H9 (cell line): ENCODE measurements at regions not wholly inside any gene's neighbourhood (a gene's known extent, or its start where the extent isn't known, plus 50 kb on each side); places are given as distances from the start of the nearest gene placed in this dataset.

ENCODE experiments used
- DNase-seq: peaks from one replicate; pipeline ENCODE4 v3.0.0-alpha.2; 2017
- H2AFZ ChIP-seq: one replicate; pipeline ENCODE4 v1.6.1; 2013; ENCODE audit warnings: mild to moderate bottlenecking, low read length, control low read depth, moderate library complexity
- H2AK5ac ChIP-seq: 2 replicates; pipeline ENCODE4 v1.6.1; 2013; ENCODE audit warnings: low read length, control low read depth, mixed read lengths; ENCODE audit not compliant: insufficient read length
- H2BK120ac ChIP-seq: one replicate; pipeline ENCODE4 v1.6.1; 2013; ENCODE audit warnings: low read depth, mild to moderate bottlenecking, low read length, control low read depth, inconsistent platforms; ENCODE audit not compliant: poor library complexity, severe bottlenecking
- H2BK12ac ChIP-seq: 2 replicates; pipeline ENCODE4 v1.6.1; 2013; ENCODE audit warnings: low read length, control low read depth, mixed read lengths, low read depth; ENCODE audit not compliant: insufficient read length
- H2BK15ac ChIP-seq: 2 replicates; pipeline ENCODE4 v1.6.1; 2013; ENCODE audit warnings: low read depth, low read length, control low read depth
- H2BK20ac ChIP-seq: one replicate; pipeline ENCODE4 v1.6.1; 2013; ENCODE audit warnings: low read depth, mild to moderate bottlenecking, low read length, control low read depth, inconsistent platforms; ENCODE audit not compliant: poor library complexity, severe bottlenecking
- H2BK5ac ChIP-seq: 2 replicates; pipeline ENCODE4 v1.6.1; 2013; ENCODE audit warnings: low read length, control low read depth, mixed read lengths; ENCODE audit not compliant: insufficient read length
- H3K14ac ChIP-seq: 2 replicates; pipeline ENCODE4 v1.6.1; 2013; ENCODE audit warnings: low read length, control low read depth; ENCODE audit not compliant: insufficient read depth
- H3K18ac ChIP-seq: 2 replicates; pipeline ENCODE4 v1.6.1; 2013; ENCODE audit warnings: low read depth, mild to moderate bottlenecking, mixed read lengths, low read length, control low read depth; ENCODE audit not compliant: insufficient read length
- H3K23ac ChIP-seq: 2 replicates; pipeline ENCODE4 v1.6.1; 2013; ENCODE audit warnings: low read length, control low read depth, mixed read lengths, low read depth; ENCODE audit not compliant: insufficient read length
- H3K23me2 ChIP-seq: 2 replicates; pipeline ENCODE4 v1.6.1; 2013; ENCODE audit warnings: low read depth, mild to moderate bottlenecking, mixed read lengths, low read length, control low read depth; ENCODE audit not compliant: insufficient read length, poor library complexity, severe bottlenecking
- H3K27ac ChIP-seq: 2 replicates; pipeline ENCODE4 v1.5.1; 2013; ENCODE audit warnings: low read length, control low read depth, mixed read lengths, low read depth; ENCODE audit not compliant: insufficient read length
- H3K27me3 ChIP-seq: 2 replicates; pipeline ENCODE4 v1.6.1; 2013; ENCODE audit warnings: low read length, control low read depth, inconsistent platforms; ENCODE audit not compliant: insufficient read depth
- H3K4ac ChIP-seq: 2 replicates; pipeline ENCODE4 v1.6.1; 2013; ENCODE audit warnings: low read depth, mild to moderate bottlenecking, control low read depth, inconsistent platforms, low read length, moderate library complexity
- H3K4me1 ChIP-seq: 2 replicates; pipeline ENCODE4 v1.6.1; 2013; ENCODE audit warnings: low read length, control low read depth, inconsistent platforms; ENCODE audit not compliant: insufficient read depth
- H3K4me2 ChIP-seq: 2 replicates; pipeline ENCODE4 v1.6.1; 2013; ENCODE audit warnings: low read length, control low read depth, mixed read lengths; ENCODE audit not compliant: insufficient read length, insufficient read depth
- H3K56ac ChIP-seq: 2 replicates; pipeline ENCODE4 v1.6.1; 2013; ENCODE audit warnings: low read depth, mild to moderate bottlenecking, mixed read lengths, low read length, control low read depth; ENCODE audit not compliant: insufficient read length
- H3K79me1 ChIP-seq: 2 replicates; pipeline ENCODE4 v1.6.1; 2013; ENCODE audit warnings: low read depth, mild to moderate bottlenecking, moderate library complexity, low read length, control low read depth, inconsistent platforms; ENCODE audit not compliant: insufficient read depth, poor library complexity, severe bottlenecking
- H3K79me2 ChIP-seq: 2 replicates; pipeline ENCODE4 v1.6.1; 2013; ENCODE audit warnings: low read length, control low read depth, inconsistent platforms; ENCODE audit not compliant: insufficient read depth
- H3K9ac ChIP-seq: 2 replicates; pipeline ENCODE4 v1.6.1; 2013; ENCODE audit warnings: low read length, control low read depth, mixed read lengths; ENCODE audit not compliant: insufficient read length; ENCODE audit errors: extremely low read depth
- H3K9me3 ChIP-seq: one replicate; pipeline ENCODE4 v1.6.1; 2013; ENCODE audit warnings: low read depth, low read length, inconsistent platforms; ENCODE audit not compliant: control insufficient read depth
- H3T11ph ChIP-seq: one replicate; pipeline ENCODE4 v1.6.1; 2013; ENCODE audit warnings: mild to moderate bottlenecking, low read length, control low read depth, inconsistent platforms
- H4K20me1 ChIP-seq: one replicate; pipeline ENCODE4 v1.6.1; 2013; ENCODE audit not compliant: control insufficient read depth, insufficient read length, insufficient read depth
- H4K5ac ChIP-seq: 2 replicates; pipeline ENCODE4 v1.6.1; 2013; ENCODE audit warnings: low read depth, mild to moderate bottlenecking, mixed read lengths, low read length, control low read depth; ENCODE audit not compliant: insufficient read length
- H4K8ac ChIP-seq: replicated peaks from 2 replicates; pipeline ENCODE4 v1.6.1; 2013; ENCODE audit warnings: low read length, control low read depth, mixed read lengths, low read depth; ENCODE audit not compliant: insufficient read length
- H4K91ac ChIP-seq: 2 replicates; pipeline ENCODE4 v1.6.1; 2013; ENCODE audit warnings: low read depth, mild to moderate bottlenecking, moderate library complexity, mixed read lengths, low read length, control low read depth; ENCODE audit not compliant: insufficient read length
- H3K27ac Mint-ChIP-seq, 3 experiments: 2 replicates in 2 of 3; 3 replicates in 1 of 3; pipeline ENCODE4 v1.8.0; 2020 to 2021; ENCODE audit warnings: mixed read lengths in 3 of 3, mild to moderate bottlenecking in 1 of 3, moderate library complexity in 1 of 3
- H3K27me3 Mint-ChIP-seq: 2 replicates; pipeline ENCODE4 v1.8.0; 2021; ENCODE audit warnings: low read depth, mild to moderate bottlenecking, moderate library complexity, mixed read lengths
- H3K36me3 Mint-ChIP-seq, 3 experiments: 2 replicates in 2 of 3; 3 replicates in 1 of 3; pipeline ENCODE4 v1.8.0; 2020 to 2021; ENCODE audit warnings: low read depth in 3 of 3, mixed read lengths in 3 of 3; ENCODE audit not compliant: insufficient read depth in 1 of 3
- H3K4me1 Mint-ChIP-seq, 2 experiments: 2 replicates each; pipeline ENCODE4 v1.8.0; 2020; ENCODE audit warnings: mixed read lengths in 2 of 2
- H3K4me3 Mint-ChIP-seq, 2 experiments: 2 replicates in 1 of 2; 3 replicates in 1 of 2; pipeline ENCODE4 v1.8.0; 2020 to 2021; ENCODE audit warnings: mild to moderate bottlenecking in 2 of 2, mixed read lengths in 2 of 2, moderate library complexity in 1 of 2
- H3K9me3 Mint-ChIP-seq, 2 experiments: 2 replicates in 1 of 2; 3 replicates in 1 of 2; pipeline ENCODE4 v1.8.0; 2020; ENCODE audit warnings: mild to moderate bottlenecking in 2 of 2, mixed read lengths in 2 of 2, moderate library complexity in 1 of 2
- CTCF ChIP-seq: fragments of 200-600 bp; sonication (generic); conservative IDR thresholded peaks from 3 replicates; pipeline ENCODE4 v1.8.0; 2021; ENCODE audit warnings: antibody characterized with exemption, mild to moderate bottlenecking
- WGBS: extraction: QIAGEN DNeasy Blood & Tissue Kit; methylation state at CpG from one replicate; pipeline ENCODE4 v1.1.7; 2013; ENCODE audit warnings: missing lambda C conversion rate, low lambda C conversion rate, mixed read lengths; ENCODE audit not compliant: insufficient read length; ENCODE audit errors: extremely low coverage; 5-methylcytosine and 5-hydroxymethylcytosine counted together

GRCh38 chr16:75952124-75952523 is 225.8 kb upstream of the CPHXL start:
- Mint-ChIP-seq H3K36me3 (no peaks in the 10 kb centered on the region), H3K27me3 (peaks cover 48% of the 10 kb centered on the region), H3K4me1 (peaks cover 7 to 11% of the 10 kb centered on the region in 2 experiments), H3K9me3 (no peaks in the 10 kb centered on the region), H3K27ac (no peak overlapping the region), H3K4me3 (no peak overlapping the region)
- TF ChIP-seq CTCF: no peak
- H2BK120ac ChIP-seq: no peak overlapping the region
- WGBS: no CpG with 5 or more reads among the region's 2 CpGs
- H3K27me3 ChIP-seq: no peaks in the 10 kb centered on the region
- no peak overlapping the region for H2BK12ac ChIP-seq
- H4K5ac ChIP-seq: no peak overlapping the region
- no peaks in the 10 kb centered on the region for H3K79me2 ChIP-seq
- no peak overlapping the region for H3K14ac ChIP-seq
- H2BK15ac ChIP-seq: no peak overlapping the region
- H3K9ac ChIP-seq: no peak overlapping the region
- H3K4me1 ChIP-seq: no peaks in the 10 kb centered on the region
- no peaks in the 10 kb centered on the region for H3K23me2 ChIP-seq
- H2AK5ac ChIP-seq: no peak overlapping the region
- no peak overlapping the region for H3K56ac ChIP-seq
- no peak overlapping the region for H4K8ac ChIP-seq
- H3K27ac ChIP-seq: no peak overlapping the region
- no peak overlapping the region for H2AFZ ChIP-seq
- H4K91ac ChIP-seq: no peak overlapping the region
- H3K9me3 ChIP-seq: no peaks in the 10 kb centered on the region
- no peak overlapping the region for H2BK20ac ChIP-seq
- no peaks in the 10 kb centered on the region for H3K79me1 ChIP-seq
- no peaks in the 10 kb centered on the region for H4K20me1 ChIP-seq
- DNase-seq: no peak
- no peak overlapping the region for H3K18ac ChIP-seq
- no peak overlapping the region for H3T11ph ChIP-seq
- H2BK5ac ChIP-seq: no peak overlapping the region
- H3K23ac ChIP-seq: no peak overlapping the region
- no peak overlapping the region for H3K4me2 ChIP-seq
- H3K4ac ChIP-seq: no peak overlapping the region
